ENCODE measurements at regions not wholly inside any gene's neighbourhood (a gene's known extent, or its start where the extent isn't known, plus 50 kb on each side); places are given as distances from the start of the nearest gene placed in this dataset.

GRCh38 chr10:130486906-130487305 lies 350.7 kb downstream of the GLRX3 start:
- DNase-seq (ENCODE audit: low read depth in 2 of 2): no peak

GRCh38 chr10:130487566-130487965 lies 351.4 kb downstream of the GLRX3 start:
- DNase-seq (ENCODE audit: low read depth in 2 of 2): no peak

- DNase-seq (ENCODE audit: low read depth in 2 of 2): no peak
Measured at GRCh38 chr10:130489891-130490290, 353.7 kb downstream of the GLRX3 start.

- no peak for DNase-seq (ENCODE audit: low read depth in 2 of 2)
Measured at GRCh38 chr10:130491011-130491692, 355.0 kb downstream of the GLRX3 start.

- DNase-seq (ENCODE audit: low read depth in 2 of 2): no peak
Measured at GRCh38 chr10:130491693-130492050, 355.5 kb downstream of the GLRX3 start.

GRCh38 chr10:130492266-130492934 lies 356.2 kb downstream of the GLRX3 start:
- no peak for DNase-seq (ENCODE audit: low read depth in 2 of 2)

- DNase-seq (ENCODE audit: low read depth in 2 of 2): no peak
Measured at GRCh38 chr10:130493021-130493420, 356.8 kb downstream of the GLRX3 start.

- no peak for DNase-seq (ENCODE audit: low read depth in 2 of 2)
Measured at GRCh38 chr10:130493446-130494145, 357.4 kb downstream of the GLRX3 start.

- DNase-seq (ENCODE audit: low read depth in 2 of 2): no peak
Measured at GRCh38 chr10:130495116-130495862, 359.1 kb downstream of the GLRX3 start.

GRCh38 chr10:130495891-130496636 lies 359.9 kb downstream of the GLRX3 start:
- no peak for DNase-seq (ENCODE audit: low read depth in 2 of 2)

GRCh38 chr10:130497056-130498010 lies 361.1 kb downstream of the GLRX3 start:
- no peak for DNase-seq (ENCODE audit: low read depth in 2 of 2)

- no peak for DNase-seq (ENCODE audit: low read depth in 2 of 2)
Measured at GRCh38 chr10:130498042-130498441, 361.9 kb downstream of the GLRX3 start.

GRCh38 chr10:130498934-130499333 lies 362.7 kb downstream of the GLRX3 start:
- no peak for DNase-seq (ENCODE audit: low read depth in 2 of 2)

- no peak for DNase-seq (ENCODE audit: low read depth in 2 of 2)
Measured at GRCh38 chr10:130499541-130499940, 363.4 kb downstream of the GLRX3 start.

- DNase-seq (ENCODE audit: low read depth in 2 of 2): no peak
Measured at GRCh38 chr10:130500261-130501000, 364.2 kb downstream of the GLRX3 start.

- no peak for DNase-seq (ENCODE audit: low read depth in 2 of 2)
Measured at GRCh38 chr10:130507461-130507860, 371.3 kb downstream of the GLRX3 start.

GRCh38 chr10:130509881-130510689 lies 373.9 kb downstream of the GLRX3 start:
- DNase-seq (ENCODE audit: low read depth in 2 of 2): no peak

- no peak for DNase-seq (ENCODE audit: low read depth in 2 of 2)
Measured at GRCh38 chr10:130510755-130511154, 374.6 kb downstream of the GLRX3 start.

- DNase-seq (ENCODE audit: low read depth in 2 of 2): no peak
Measured at GRCh38 chr10:130511766-130512165, 375.6 kb downstream of the GLRX3 start.

All from activated CD8-positive, alpha-beta memory T cell treated with anti-CD3 and anti-CD28 coated beads for 4 hours (primary cell).